ENCODE measurements at regions not wholly inside any gene's neighbourhood (a gene's known extent, or its start where the extent isn't known, plus 50 kb on each side); places are given as distances from the start of the nearest gene placed in this dataset.

GRCh38 chr11:79809487-79809886 is 368.7 kb upstream of the TENM4 start:
- TF ChIP-seq ZFP3 (CRISPR knock-in tag; IDR thresholded peaks at IDR 0.05) (no peak), TSHZ2 (CRISPR knock-in tag; IDR thresholded peaks at IDR 0.05) (no peak), PPARA (CRISPR knock-in tag; IDR thresholded peaks at IDR 0.05; ENCODE audit: borderline replicate concordance) (no peak), BACH2 (CRISPR knock-in tag; IDR thresholded peaks at IDR 0.05; ENCODE audit: borderline replicate concordance) (no peak), ESRRG (CRISPR knock-in tag; IDR thresholded peaks at IDR 0.05) (no peak), TOX (CRISPR knock-in tag; IDR thresholded peaks at IDR 0.05; ENCODE audit: borderline replicate concordance) (no peak), PATZ1 (CRISPR knock-in tag; IDR thresholded peaks at IDR 0.05; ENCODE audit: borderline replicate concordance) (no peak), CSDC2 (CRISPR knock-in tag; IDR thresholded peaks at IDR 0.05) (no peak), GLIS3 (CRISPR knock-in tag; IDR thresholded peaks at IDR 0.05) (no peak), CSRNP3 (CRISPR knock-in tag; IDR thresholded peaks at IDR 0.05) (no peak), ZNF70 (CRISPR knock-in tag; IDR thresholded peaks at IDR 0.05) (no peak)
- no peak for ATAC-seq

- no peak for ATAC-seq
- no peak for TF ChIP-seq ZNF565 (CRISPR knock-in tag; conservative IDR thresholded peaks at IDR 0.05; ENCODE audit: low read depth)
- TF ChIP-seq ZNF70 (CRISPR knock-in tag; IDR thresholded peaks at IDR 0.05), result no peak
- TF ChIP-seq PPARA (CRISPR knock-in tag; IDR thresholded peaks at IDR 0.05; ENCODE audit: borderline replicate concordance), result no peak
- no peak for TF ChIP-seq ZNF8 (CRISPR knock-in tag; IDR thresholded peaks at IDR 0.05)
Observed at GRCh38 chr11:79807506-79807905, 366.7 kb upstream of the TENM4 start.

- TF ChIP-seq RARB (CRISPR knock-in tag; IDR thresholded peaks at IDR 0.05) (no peak), ZC3H10 (CRISPR knock-in tag; IDR thresholded peaks at IDR 0.05) (no peak), PATZ1 (CRISPR knock-in tag; IDR thresholded peaks at IDR 0.05; ENCODE audit: borderline replicate concordance) (no peak), GLIS3 (CRISPR knock-in tag; IDR thresholded peaks at IDR 0.05) (no peak), CSRNP3 (CRISPR knock-in tag; IDR thresholded peaks at IDR 0.05) (no peak), ZNF8 (CRISPR knock-in tag; IDR thresholded peaks at IDR 0.05) (no peak), CSDC2 (CRISPR knock-in tag; IDR thresholded peaks at IDR 0.05) (no peak), PPARA (CRISPR knock-in tag; IDR thresholded peaks at IDR 0.05; ENCODE audit: borderline replicate concordance) (no peak), POU6F1 (CRISPR knock-in tag; IDR thresholded peaks at IDR 0.05; ENCODE audit: borderline replicate concordance, low read depth) (no peak), ZFP30 (CRISPR knock-in tag; IDR thresholded peaks at IDR 0.05) (no peak), ZNF70 (CRISPR knock-in tag; IDR thresholded peaks at IDR 0.05) (no peak), BACH2 (CRISPR knock-in tag; IDR thresholded peaks at IDR 0.05; ENCODE audit: borderline replicate concordance) (no peak), TOX (CRISPR knock-in tag; IDR thresholded peaks at IDR 0.05; ENCODE audit: borderline replicate concordance) (no peak), ISL1 (CRISPR knock-in tag; IDR thresholded peaks at IDR 0.05) (no peak), ZNF565 (CRISPR knock-in tag; conservative IDR thresholded peaks at IDR 0.05; ENCODE audit: low read depth) (no peak), CREB5 (CRISPR knock-in tag; IDR thresholded peaks at IDR 0.05; ENCODE audit: low read depth) (no peak)
- ATAC-seq, result no peak
Observed at GRCh38 chr11:79796704-79797103, 355.9 kb upstream of the TENM4 start.

Measured in SK-N-SH treated with all-trans-retinoic acid at 6 μM for 48 hours (cell line).